HG03039 (cell line): ENCODE measurements at regions not wholly inside any gene's neighbourhood (a gene's known extent, or its start where the extent isn't known, plus 50 kb on each side); places are given as distances from the start of the nearest gene placed in this dataset.

Experiments
- ATAC-seq: cut with Tn5 transposase; IDR thresholded peaks from one replicate; pipeline ENCODE4 v1.9.1; 2021; ENCODE audit warnings: mild to moderate bottlenecking, moderate library complexity; ENCODE audit not compliant: unreplicated experiment

- ATAC-seq: no peak
Observed at GRCh38 chr6:23334360-23334759, 765.0 kb downstream of the HDGFL1 start.

- ATAC-seq: no peak
Observed at GRCh38 chr6:23335894-23336293, 766.5 kb downstream of the HDGFL1 start.

GRCh38 chr6:23339268-23339667 is 769.9 kb downstream of the HDGFL1 start:
- no peak for ATAC-seq

GRCh38 chr6:23340271-23340670 is 770.9 kb downstream of the HDGFL1 start:
- no peak for ATAC-seq

GRCh38 chr6:23343610-23344306 is 774.4 kb downstream of the HDGFL1 start:
- no peak for ATAC-seq

- no peak for ATAC-seq
Observed at GRCh38 chr6:23348185-23348584, 777.8 kb upstream of the NRSN1 start.

GRCh38 chr6:23349521-23350147 is 776.4 kb upstream of the NRSN1 start:
- ATAC-seq: no peak

- no peak for ATAC-seq
Observed at GRCh38 chr6:23350752-23351453, 775.1 kb upstream of the NRSN1 start.

- ATAC-seq: no peak
Observed at GRCh38 chr6:23354004-23354403, 772.0 kb upstream of the NRSN1 start.

- no peak for ATAC-seq
Observed at GRCh38 chr6:23357185-23357766, 768.7 kb upstream of the NRSN1 start.

GRCh38 chr6:23365732-23366131 is 760.3 kb upstream of the NRSN1 start:
- ATAC-seq: no peak

GRCh38 chr6:23367311-23367710 is 758.7 kb upstream of the NRSN1 start:
- ATAC-seq: no peak

- ATAC-seq: no peak
Observed at GRCh38 chr6:23368557-23368956, 757.5 kb upstream of the NRSN1 start.

GRCh38 chr6:23370051-23370450 is 756.0 kb upstream of the NRSN1 start:
- ATAC-seq: no peak

GRCh38 chr6:23371132-23371915 is 754.7 kb upstream of the NRSN1 start:
- no peak for ATAC-seq

GRCh38 chr6:23377830-23378229 is 748.2 kb upstream of the NRSN1 start:
- no peak for ATAC-seq

- no peak for ATAC-seq
Observed at GRCh38 chr6:23380465-23380864, 745.5 kb upstream of the NRSN1 start.

GRCh38 chr6:23388086-23388783 is 737.8 kb upstream of the NRSN1 start:
- no peak for ATAC-seq

GRCh38 chr6:23389386-23389785 is 736.6 kb upstream of the NRSN1 start:
- no peak for ATAC-seq

- ATAC-seq: no peak
Observed at GRCh38 chr6:23390221-23390620, 735.8 kb upstream of the NRSN1 start.
